ENCODE measurements at regions not wholly inside any gene's neighbourhood (a gene's known extent, or its start where the extent isn't known, plus 50 kb on each side); places are given as distances from the start of the nearest gene placed in this dataset.

DNA sequence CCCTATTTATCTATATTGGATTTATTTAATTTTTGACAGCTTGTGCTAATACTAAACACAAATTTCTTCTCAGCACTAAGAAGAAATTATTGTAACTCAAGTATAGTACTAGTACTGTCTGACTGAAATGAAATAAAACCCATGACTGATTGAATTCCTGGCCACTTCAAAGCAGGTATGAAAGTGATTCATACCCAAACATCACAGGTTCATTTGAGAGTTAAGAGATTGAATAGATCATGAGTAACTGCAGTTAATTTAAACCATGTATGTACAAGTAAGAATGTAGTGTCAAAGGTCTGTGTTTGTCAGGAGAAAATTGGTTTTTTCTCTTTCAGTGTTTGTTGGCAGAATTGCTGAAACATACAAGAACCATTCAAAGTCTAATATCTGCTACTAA lies 332.0 kb upstream of the GRM7 start:
- no peak overlapping the region for H3K4me2 ChIP-seq
- POLR2A ChIA-PET (ENCODE audit: unreplicated experiment): no interaction called here
- no peaks in the 10 kb centered on the region for H3F3A ChIP-seq (ENCODE audit: insufficient read depth, low read depth)
- CTCF ChIA-PET: no interaction called here
- no peak overlapping the region for H3K4me3 ChIP-seq
- TF ChIP-seq, protein P1, sequence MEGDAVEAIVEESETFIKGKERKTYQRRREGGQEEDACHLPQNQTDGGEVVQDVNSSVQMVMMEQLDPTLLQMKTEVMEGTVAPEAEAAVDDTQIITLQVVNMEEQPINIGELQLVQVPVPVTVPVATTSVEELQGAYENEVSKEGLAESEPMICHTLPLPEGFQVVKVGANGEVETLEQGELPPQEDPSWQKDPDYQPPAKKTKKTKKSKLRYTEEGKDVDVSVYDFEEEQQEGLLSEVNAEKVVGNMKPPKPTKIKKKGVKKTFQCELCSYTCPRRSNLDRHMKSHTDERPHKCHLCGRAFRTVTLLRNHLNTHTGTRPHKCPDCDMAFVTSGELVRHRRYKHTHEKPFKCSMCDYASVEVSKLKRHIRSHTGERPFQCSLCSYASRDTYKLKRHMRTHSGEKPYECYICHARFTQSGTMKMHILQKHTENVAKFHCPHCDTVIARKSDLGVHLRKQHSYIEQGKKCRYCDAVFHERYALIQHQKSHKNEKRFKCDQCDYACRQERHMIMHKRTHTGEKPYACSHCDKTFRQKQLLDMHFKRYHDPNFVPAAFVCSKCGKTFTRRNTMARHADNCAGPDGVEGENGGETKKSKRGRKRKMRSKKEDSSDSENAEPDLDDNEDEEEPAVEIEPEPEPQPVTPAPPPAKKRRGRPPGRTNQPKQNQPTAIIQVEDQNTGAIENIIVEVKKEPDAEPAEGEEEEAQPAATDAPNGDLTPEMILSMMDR (conservative IDR thresholded peaks at IDR 0.05): no peak
- no peak for TF ChIP-seq EZH2 (IDR thresholded peaks at IDR 0.05; ENCODE audit: low read depth)
- H3K9me2 ChIP-seq (ENCODE audit: insufficient read depth): no peaks in the 10 kb centered on the region
- intact Hi-C loops (cut with micrococcal nuclease; ENCODE audit: unreplicated experiment): no loop called here
- no peak for DNase-seq
- H3K4me1 ChIP-seq (replicated peaks; ENCODE audit: insufficient read depth): 0 out of 2 replicates have a peak, but pooled peaks cover 4% of the 10 kb centered on the region
- H3K27me3 ChIP-seq (ENCODE audit: insufficient read depth, low read depth): no peaks in the 10 kb centered on the region
- no peaks in the 10 kb centered on the region; the same call in 1 of the 2 replicates for H3K9me3 ChIP-seq (ENCODE audit: insufficient read depth, low read depth)
- no peak overlapping the region for H2AFZ ChIP-seq
- BruUV-seq (replicated peaks): no TSS peak
- H3K79me2 ChIP-seq (ENCODE audit: low read depth): no peaks in the 10 kb centered on the region
- no peaks in the 10 kb centered on the region for H3K36me3 ChIP-seq (ENCODE audit: low read depth)
- no peak overlapping the region for H3K27ac ChIP-seq
- H4K20me1 ChIP-seq (ENCODE audit: insufficient read depth): no peaks in the 10 kb centered on the region

DNA sequence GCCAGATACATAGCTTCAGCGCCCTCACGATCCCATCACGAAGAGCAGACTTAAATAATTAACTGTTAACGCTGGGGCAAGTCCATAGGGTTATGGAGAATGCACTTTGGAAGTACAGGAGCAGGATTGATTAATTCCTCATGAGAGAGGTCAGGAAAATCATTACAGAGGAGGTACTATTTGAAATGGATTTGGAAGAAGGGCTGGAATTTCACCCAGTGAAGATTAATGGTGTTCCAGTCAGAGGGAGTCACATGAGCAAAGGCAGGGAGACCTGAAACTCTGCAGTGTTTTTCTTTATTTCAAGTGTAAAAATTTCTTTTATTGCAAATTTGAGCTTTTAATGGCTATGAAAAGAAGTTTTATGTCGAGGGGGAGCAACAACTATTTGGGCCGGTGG lies 329.8 kb upstream of the GRM7 start:
- H3K36me3 ChIP-seq (ENCODE audit: low read depth): no peaks in the 10 kb centered on the region
- H3K9me3 ChIP-seq (ENCODE audit: insufficient read depth, low read depth): no peaks in the 10 kb centered on the region
- 0 out of 2 replicates have a peak, but pooled peaks cover 4% of the 10 kb centered on the region for H3K4me1 ChIP-seq (replicated peaks; ENCODE audit: insufficient read depth)
- H3K27me3 ChIP-seq (ENCODE audit: insufficient read depth, low read depth): no peaks in the 10 kb centered on the region
- no peak overlapping the region for H3K4me2 ChIP-seq
- no TSS peak for BruUV-seq (replicated peaks)
- intact Hi-C loops (cut with micrococcal nuclease; ENCODE audit: unreplicated experiment): no loop called here
- CTCF ChIA-PET: no interaction called here
- H3F3A ChIP-seq (ENCODE audit: insufficient read depth, low read depth): no peaks in the 10 kb centered on the region
- no peak for TF ChIP-seq EZH2 (IDR thresholded peaks at IDR 0.05; ENCODE audit: low read depth)
- TF ChIP-seq, protein P1 (conservative IDR thresholded peaks at IDR 0.05): no peak
- H3K9me2 ChIP-seq (ENCODE audit: insufficient read depth): no peaks in the 10 kb centered on the region
- H2AFZ ChIP-seq: no peak overlapping the region
- H3K4me3 ChIP-seq: no peak overlapping the region
- DNase-seq: no peak
- H3K27ac ChIP-seq: no peak overlapping the region
- POLR2A ChIA-PET (ENCODE audit: unreplicated experiment): no interaction called here
- no peaks in the 10 kb centered on the region for H3K79me2 ChIP-seq (ENCODE audit: low read depth)
- no peaks in the 10 kb centered on the region for H4K20me1 ChIP-seq (ENCODE audit: insufficient read depth)

DNA sequence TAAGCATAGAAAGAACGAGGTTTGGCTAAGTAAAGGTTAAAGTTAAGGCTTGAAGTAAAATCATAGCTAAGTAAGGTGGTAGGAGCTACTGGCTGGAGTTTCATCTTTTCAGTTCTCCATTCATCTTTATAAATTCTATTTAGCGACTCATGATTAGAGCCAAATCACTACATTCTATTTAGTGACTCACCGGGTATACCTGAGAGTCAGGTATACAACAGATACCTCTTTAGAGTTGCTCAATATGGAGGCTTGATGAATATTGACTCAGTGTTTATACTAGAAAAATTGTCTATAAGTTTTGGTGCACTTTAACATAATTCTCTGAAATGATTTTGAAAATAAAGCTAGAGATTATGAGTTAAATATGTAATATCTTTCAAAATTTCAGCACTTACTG lies 328.8 kb upstream of the GRM7 start:
- H3K4me3 ChIP-seq: no peak overlapping the region
- POLR2A ChIA-PET (ENCODE audit: unreplicated experiment): no interaction called here

More for the DNA sequence above, 328.8 kb upstream of the GRM7 start:
- Histone ChIP-seq H2AFZ (no peak overlapping the region), H3K79me2 (ENCODE audit: low read depth) (no peaks in the 10 kb centered on the region), H3F3A (ENCODE audit: insufficient read depth, low read depth) (no peaks in the 10 kb centered on the region), H3K9me2 (ENCODE audit: insufficient read depth) (no peaks in the 10 kb centered on the region), H3K27ac (no peak overlapping the region), H4K20me1 (ENCODE audit: insufficient read depth) (no peaks in the 10 kb centered on the region), H3K4me1 (replicated peaks; ENCODE audit: insufficient read depth) (0 out of 2 replicates have a peak, but pooled peaks cover 4% of the 10 kb centered on the region), H3K36me3 (ENCODE audit: low read depth) (no peaks in the 10 kb centered on the region), H3K27me3 (ENCODE audit: insufficient read depth, low read depth) (no peaks in the 10 kb centered on the region), H3K4me2 (no peak overlapping the region), H3K9me3 (ENCODE audit: insufficient read depth, low read depth) (no peaks in the 10 kb centered on the region)
- no peak for DNase-seq
- TF ChIP-seq, protein P1 (conservative IDR thresholded peaks at IDR 0.05): no peak
- TF ChIP-seq EZH2 (IDR thresholded peaks at IDR 0.05; ENCODE audit: low read depth): no peak
- intact Hi-C loops (cut with micrococcal nuclease; ENCODE audit: unreplicated experiment): no loop called here
- BruUV-seq (replicated peaks): no TSS peak
- CTCF ChIA-PET: no interaction called here
